Globus pallidus (tissue), 1 donor: ENCODE measurements at regions not wholly inside any gene's neighbourhood (a gene's known extent, or its start where the extent isn't known, plus 50 kb on each side); places are given as distances from the start of the nearest gene placed in this dataset.

Experiments
- DNase-seq: peaks from one replicate; pipeline ENCODE4 v3.0.0-alpha.2; 2015; ENCODE audit warnings: low spot score

GRCh38 chr10:29397221-29397620, 108.4 kb downstream of the LYZL1 start:
- DNase-seq = no peak

GRCh38 chr10:29403208-29403607, 114.3 kb downstream of the LYZL1 start:
- no peak for DNase-seq

GRCh38 chr10:29407280-29407858, 118.5 kb downstream of the LYZL1 start:
- no peak for DNase-seq
